Pancreas (tissue), 10 donors: ENCODE measurements at regions not wholly inside any gene's neighbourhood (a gene's known extent, or its start where the extent isn't known, plus 50 kb on each side); places are given as distances from the start of the nearest gene placed in this dataset.

Experiments
- ATAC-seq, 4 donors: fragments of 200-7000 bp; cut with Tn5 transposase; one replicate each; pipeline versions ENCODE4 v1.8.0 to v1.9.1; 2020; ENCODE audit warnings: mild to moderate bottlenecking in 4 of 4, moderate library complexity in 4 of 4
- DNase-seq, 6 donors: peaks; one replicate each; pipeline ENCODE4 v3.0.0-alpha.2; 2020
- FAIRE-seq: peaks from 2 replicates; lab custom pipeline; 2012; peaks lifted over from hg19 to GRCh38; lab: Jason Lieb, UNC
- H3K27ac ChIP-seq, 4 donors: fragments of 200-600 bp; sonication (generic); 1 replicate in 3 of 4; 2 replicates in 1 of 4; pipeline versions ENCODE4 v1.5.0 to v1.8.0; 2020
- H3K27me3 ChIP-seq, 4 donors: fragments of 200-600 bp; one replicate each; pipeline ENCODE4 v1.8.0; 2021
- H3K36me3 ChIP-seq, 3 donors: fragments of 200-600 bp; sonication (generic) in 1 of 3; one replicate each; pipeline versions ENCODE4 v1.5.0 to v1.8.0; 2020 to 2021
- H3K4me1 ChIP-seq, 3 donors: fragments of 200-600 bp; one replicate each; pipeline ENCODE4 v1.8.0; 2021
- H3K4me3 ChIP-seq, 4 donors: fragments of 200-600 bp; sonication (generic) in 2 of 4; one replicate each; pipeline versions ENCODE4 v1.5.0 to v1.8.0; 2020 to 2021
- H3K9me3 ChIP-seq, 4 donors: fragments of 200-600 bp; one replicate each; pipeline ENCODE4 v1.8.0; 2021
- CTCF ChIP-seq, 4 donors: fragments of 200-600 bp; sonication (generic) in 3 of 4; IDR thresholded peaks; one replicate each; pipeline versions ENCODE4 v1.5.0 to v1.8.0; 2021; ENCODE audit warnings: antibody characterized with exemption in 4 of 4
- WGBS, 2 donors: extraction: QIAGEN DNeasy Blood & Tissue Kit; methylation state at CpG; one replicate each; pipeline ENCODE4 v1.1.7; 2013; 5-methylcytosine and 5-hydroxymethylcytosine counted together
- intact Hi-C, 3 donors: fragments of 100-400 bp; cut with DNase I; formaldehyde crosslinking; loops; one replicate each; pipeline versions ENCODE4 v1.11.1 to v1.14.2; 2022
- donor health status: healthy with polysubstance abuse.
- donor health status: DM: no; HTN: no; CAD: no; lungs with moderate emphysema.
- donor health status: DM: no; HTN: no; CAD: no.
- donor health status: control.
- donor health status: control.
- donor health status: Bipolar disorder and iron deficiency.
- donor health status: DM: yes; HTN: yes; CAD: no.
- donor health status: DM: no; HTN: no; CAD: no.
- donor health status: DM: no; HTN: no; CAD: no.
- donor health status: DM: yes; HTN: yes; CAD: no.

GRCh38 chr3:111323019-111323418 is 219.0 kb upstream of the CD96 start:
- intact Hi-C loops = no loop called here
- no peaks in the 10 kb centered on the region for H3K27me3 ChIP-seq
- FAIRE-seq (no peak), DNase-seq (no peak), ATAC-seq (no peak)
- no peaks in the 10 kb centered on the region for H3K36me3 ChIP-seq
- H3K4me1 ChIP-seq = peaks cover 0 to 3% (median 0%) of the 10 kb centered on the region in 3 donors
- H3K9me3 ChIP-seq = no peaks in the 10 kb centered on the region
- H3K4me3 ChIP-seq = no peak overlapping the region
- 71 to 78% methylated on average over 3 of the region's 3 CpGs for WGBS, 2 donors
- H3K27ac ChIP-seq = no peak overlapping the region
- no peak for TF ChIP-seq CTCF (IDR thresholded peaks at IDR 0.05)

GRCh38 chr3:111324151-111324550 is 217.8 kb upstream of the CD96 start:
- WGBS, 2 donors = 50 to 55% methylated on average over 2 of the region's 2 CpGs
- no peak for TF ChIP-seq CTCF (IDR thresholded peaks at IDR 0.05)
- H3K9me3 ChIP-seq = no peaks in the 10 kb centered on the region
- H3K4me3 ChIP-seq = no peak overlapping the region
- no peaks in the 10 kb centered on the region for H3K27me3 ChIP-seq
- intact Hi-C loops = no loop called here
- no peak overlapping the region for H3K27ac ChIP-seq
- no peaks in the 10 kb centered on the region for H3K36me3 ChIP-seq
- peaks cover 0 to 3% (median 0%) of the 10 kb centered on the region in 3 donors for H3K4me1 ChIP-seq
- FAIRE-seq (no peak), ATAC-seq (no peak), DNase-seq (no peak)

- no peak for ATAC-seq
- WGBS, 2 donors = 88 to 94% methylated on average over 1 of the region's 1 CpG
These were observed 217.4 kb upstream of the CD96 start for GRCh38 chr3:111324645-111325044.

GRCh38 chr3:111325160-111325718 is 216.8 kb upstream of the CD96 start:
- Histone ChIP-seq H3K27me3 (no peaks in the 10 kb centered on the region), H3K4me3 (no peak overlapping the region), H3K27ac (no peak overlapping the region), H3K4me1 (peaks cover 0 to 3% (median 0%) of the 10 kb centered on the region in 3 donors), H3K36me3 (no peaks in the 10 kb centered on the region), H3K9me3 (no peaks in the 10 kb centered on the region)
- ATAC-seq (no peak), FAIRE-seq (no peak), DNase-seq (no peak)
- intact Hi-C loops = no loop called here
- 72 to 90% methylated on average over 4 of the region's 4 CpGs for WGBS, 2 donors
- no peak for TF ChIP-seq CTCF (IDR thresholded peaks at IDR 0.05)

More at GRCh38 chr3:111324645-111325044, 217.4 kb upstream of the CD96 start:
- intact Hi-C loops = no loop called here
- Histone ChIP-seq H3K36me3 (no peaks in the 10 kb centered on the region), H3K27me3 (no peaks in the 10 kb centered on the region), H3K4me1 (peaks cover 0 to 3% (median 0%) of the 10 kb centered on the region in 3 donors), H3K27ac (no peak overlapping the region), H3K4me3 (no peak overlapping the region), H3K9me3 (no peaks in the 10 kb centered on the region)
- no peak for FAIRE-seq
- DNase-seq = no peak
- no peak for TF ChIP-seq CTCF (IDR thresholded peaks at IDR 0.05)

DNA sequence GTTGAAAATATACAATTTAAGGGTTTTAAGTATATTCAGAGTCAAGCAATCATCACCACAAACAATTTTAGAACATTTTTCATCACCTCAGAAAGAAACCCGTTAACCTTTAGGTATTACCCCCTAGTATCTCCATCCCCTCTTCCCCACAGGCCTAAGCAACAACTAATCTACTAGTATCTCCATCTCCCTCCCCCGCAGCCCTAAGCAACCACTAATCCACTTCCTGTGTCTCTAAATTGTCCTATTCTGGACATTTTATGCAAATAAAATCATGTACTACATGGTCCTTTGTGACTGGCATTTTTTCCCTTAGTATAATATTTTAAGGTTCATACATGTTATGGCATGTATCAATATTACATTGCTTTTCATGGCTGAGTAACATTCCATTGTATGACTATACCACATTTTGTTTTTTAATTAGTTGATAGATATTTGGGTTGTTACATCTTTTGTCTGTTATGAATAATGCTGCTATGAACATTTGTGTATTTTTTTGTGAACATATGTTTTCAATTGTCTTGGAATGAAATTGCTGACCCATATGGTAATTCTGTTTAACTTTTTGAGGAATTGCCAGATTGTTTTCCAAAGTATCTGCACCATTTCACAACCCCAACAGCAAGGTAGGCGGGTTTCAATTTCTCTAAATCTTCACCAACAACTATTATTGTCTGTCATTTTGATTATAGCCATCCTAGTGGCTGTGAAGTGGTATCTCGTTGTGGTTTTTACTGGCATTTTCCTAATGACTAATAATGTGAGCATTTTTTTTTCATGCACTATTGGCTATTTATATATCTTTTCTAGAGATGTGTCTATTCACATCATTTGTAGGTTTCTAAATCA is 215.6 kb upstream of the CD96 start:
- WGBS, 2 donors = 85 to 88% methylated on average over 4 of the region's 4 CpGs
- no peak for FAIRE-seq
- no peak for TF ChIP-seq CTCF (IDR thresholded peaks at IDR 0.05)

More for the DNA sequence above, 215.6 kb upstream of the CD96 start:
- H3K4me1 ChIP-seq = peaks cover 0 to 3% (median 0%) of the 10 kb centered on the region in 3 donors
- no peaks in the 10 kb centered on the region for H3K36me3 ChIP-seq
- H3K9me3 ChIP-seq = no peaks in the 10 kb centered on the region
- no peak overlapping the region for H3K27ac ChIP-seq
- DNase-seq = no peak
- H3K4me3 ChIP-seq = no peak overlapping the region
- no peak for ATAC-seq
- intact Hi-C loops = no loop called here
- no peaks in the 10 kb centered on the region for H3K27me3 ChIP-seq
